GM04503 (cell line): ENCODE measurements at regions not wholly inside any gene's neighbourhood (a gene's known extent, or its start where the extent isn't known, plus 50 kb on each side); places are given as distances from the start of the nearest gene placed in this dataset.
"Not testable (repeated sequence)": the region's sequence is repeated elsewhere in the genome, so short reads cannot be mapped to it uniquely, and the experiment has no call there.

Source experiments
- DNase-seq: peaks from one replicate; pipeline ENCODE4 v3.0.0-alpha.2; 2012; ENCODE audit warnings: low read depth

DNA sequence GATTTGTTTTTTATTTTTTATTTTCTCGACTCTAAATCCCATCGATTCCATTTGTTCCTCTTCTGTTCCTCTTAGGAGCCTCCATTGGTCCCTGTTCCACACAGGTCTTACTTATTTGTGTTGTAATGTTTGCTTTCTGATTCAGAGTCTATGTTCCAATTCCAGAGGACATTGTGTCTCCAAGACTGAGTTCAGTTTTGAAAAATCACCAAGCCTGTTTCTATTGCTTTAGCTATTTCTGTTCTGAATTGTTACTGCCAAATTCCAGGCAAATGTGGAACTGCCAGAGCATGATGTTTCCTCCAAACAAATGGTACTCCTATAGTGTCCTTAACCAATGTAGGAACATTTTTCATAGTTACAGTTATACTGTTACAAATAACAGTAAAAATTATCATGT lies 270.9 kb upstream of the SPTLC3 start:
- DNase-seq: no peak

DNA sequence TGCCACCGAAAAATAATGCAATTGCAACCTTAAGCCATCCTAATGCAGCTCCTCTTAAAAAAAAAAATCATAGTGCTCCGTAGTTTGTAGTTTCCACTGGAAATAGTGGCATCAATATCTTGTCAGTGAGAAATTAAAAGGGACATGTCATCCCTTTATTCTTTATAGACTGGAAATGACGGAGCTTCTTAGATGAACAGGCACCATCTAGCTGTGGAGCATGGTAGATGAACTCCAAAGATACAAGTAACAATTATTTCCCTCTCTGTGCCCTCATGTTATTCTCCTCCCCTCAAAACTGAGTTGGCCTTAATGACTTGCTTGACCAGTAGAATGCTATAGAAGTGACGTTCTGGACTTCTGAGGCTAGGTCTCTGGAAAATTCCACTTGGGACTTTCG lies 268.1 kb upstream of the SPTLC3 start:
- no peak for DNase-seq

DNA sequence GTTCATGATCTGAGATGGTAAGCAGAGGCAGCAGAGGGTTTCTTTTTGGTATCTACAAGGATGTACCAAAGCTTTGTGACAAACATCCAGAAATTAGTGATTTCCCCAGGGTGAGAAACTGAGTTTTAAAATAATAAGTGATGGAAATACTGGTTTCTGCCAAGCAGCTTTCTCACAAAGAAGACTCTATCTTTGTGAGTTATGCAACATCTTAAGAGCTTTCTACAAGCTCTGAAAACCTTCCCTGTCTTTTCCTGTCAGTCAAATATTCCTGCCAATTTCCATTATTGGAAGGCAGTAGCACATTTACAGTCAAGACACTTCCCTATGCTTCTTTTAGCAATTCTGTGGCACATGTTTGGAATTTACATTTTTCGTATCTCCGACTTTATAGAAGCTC lies 264.7 kb upstream of the SPTLC3 start:
- DNase-seq: no peak

DNA sequence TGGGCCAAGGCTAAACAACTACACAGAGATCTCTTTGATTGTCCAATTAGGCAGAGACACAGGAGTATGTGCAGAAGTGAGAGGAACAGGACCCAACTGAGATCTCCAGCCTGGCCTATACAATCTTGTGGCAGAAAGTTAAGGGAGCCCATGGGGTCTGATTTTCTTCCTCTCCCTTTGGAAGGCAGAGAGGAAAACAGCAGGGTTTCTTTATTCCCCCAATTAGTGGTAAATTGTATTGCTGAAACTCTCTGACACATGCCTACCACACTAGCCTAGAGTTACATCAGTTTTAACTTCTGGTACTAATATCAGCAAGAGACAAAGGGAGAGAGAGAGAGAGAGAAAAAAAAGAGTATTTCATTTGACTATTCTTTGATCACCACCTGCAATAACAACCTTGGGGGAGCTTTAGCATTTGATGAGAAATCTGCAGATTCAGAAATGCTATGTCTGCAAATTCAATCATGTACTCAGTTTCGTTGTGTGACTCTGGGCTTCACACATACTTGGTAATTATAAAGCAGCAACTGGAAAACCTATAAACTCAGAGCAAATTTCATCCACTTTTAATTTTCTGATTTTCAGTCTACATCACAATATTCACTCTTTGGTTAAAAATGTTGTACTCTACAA lies 260.3 kb upstream of the SPTLC3 start:
- DNase-seq: no peak

DNA sequence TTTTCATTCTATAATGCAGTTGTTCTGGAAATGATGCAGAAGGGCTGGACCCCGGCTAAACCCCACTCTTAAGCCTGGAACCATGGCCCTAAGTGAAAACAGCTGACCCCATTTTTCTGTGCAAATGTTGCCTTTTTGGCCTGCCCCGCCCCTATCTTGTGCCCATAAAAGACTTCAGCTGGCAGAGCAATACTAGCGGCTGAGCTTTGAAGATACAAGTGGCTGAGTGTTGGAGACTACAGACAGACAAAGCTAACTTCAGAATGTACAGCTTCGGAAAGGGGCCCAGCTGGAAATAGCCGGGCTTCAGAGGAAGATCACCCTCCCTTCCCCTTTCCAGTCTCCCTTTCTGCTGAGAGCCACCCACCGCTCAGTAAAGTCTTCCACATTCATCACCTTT lies 258.6 kb upstream of the SPTLC3 start:
- DNase-seq: no peak

DNA sequence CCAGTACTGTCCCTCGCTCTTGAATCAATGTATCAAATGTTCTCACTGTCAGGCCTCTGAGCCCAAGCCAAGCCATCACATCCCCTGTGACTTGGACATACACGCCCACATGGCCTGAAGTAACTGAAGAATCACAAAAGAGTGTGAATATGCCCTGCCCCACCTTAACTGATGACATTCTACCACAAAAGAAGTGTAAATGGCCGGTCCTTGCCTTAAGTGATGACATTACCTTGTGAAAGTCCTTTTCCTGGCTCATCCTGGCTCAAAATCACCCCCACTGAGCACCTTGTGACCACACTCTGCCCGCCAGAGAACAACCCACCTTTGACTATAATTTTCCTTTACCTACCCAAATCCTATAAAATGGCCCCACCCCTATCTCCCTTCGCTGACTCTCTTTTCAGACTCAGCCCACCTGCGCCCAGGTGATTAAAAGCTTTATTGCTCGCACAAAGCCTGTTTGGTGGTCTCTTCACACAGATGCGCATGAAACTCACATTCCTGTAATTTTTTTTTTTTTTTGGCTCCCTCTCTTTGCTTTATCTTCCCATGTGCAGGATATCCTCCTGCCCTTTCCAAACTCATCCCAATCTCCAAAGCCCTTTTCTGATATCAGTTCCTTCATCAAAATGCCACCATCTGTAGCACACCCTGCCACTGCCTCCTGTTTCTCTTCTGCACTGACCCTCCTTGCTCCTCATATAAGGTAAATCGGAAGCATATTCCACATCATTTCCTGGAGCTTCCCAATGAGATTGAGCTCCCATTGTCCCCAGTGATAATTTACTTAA lies 255.7 kb upstream of the SPTLC3 start:
- DNase-seq: not testable (repeated sequence)

DNA sequence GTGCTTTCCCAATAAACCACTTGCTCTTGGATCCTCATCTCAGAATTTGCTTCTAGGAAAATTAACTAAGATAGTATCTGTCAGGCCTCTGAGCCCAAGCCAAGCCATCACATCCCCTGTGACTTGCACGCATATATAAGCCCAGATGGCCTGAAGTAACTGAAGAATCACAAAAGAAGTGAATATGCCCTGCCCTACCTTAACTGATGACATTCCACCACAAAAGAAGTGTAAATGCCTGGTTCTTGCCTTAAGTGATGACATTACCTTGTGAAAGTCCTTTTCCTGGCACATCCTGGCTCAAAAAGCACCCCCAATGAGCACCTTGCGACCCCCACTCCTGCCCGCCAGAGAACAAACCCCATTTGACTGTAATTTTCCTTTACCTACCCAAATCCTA lies 255.0 kb upstream of the SPTLC3 start:
- DNase-seq: not testable (repeated sequence)

DNA sequence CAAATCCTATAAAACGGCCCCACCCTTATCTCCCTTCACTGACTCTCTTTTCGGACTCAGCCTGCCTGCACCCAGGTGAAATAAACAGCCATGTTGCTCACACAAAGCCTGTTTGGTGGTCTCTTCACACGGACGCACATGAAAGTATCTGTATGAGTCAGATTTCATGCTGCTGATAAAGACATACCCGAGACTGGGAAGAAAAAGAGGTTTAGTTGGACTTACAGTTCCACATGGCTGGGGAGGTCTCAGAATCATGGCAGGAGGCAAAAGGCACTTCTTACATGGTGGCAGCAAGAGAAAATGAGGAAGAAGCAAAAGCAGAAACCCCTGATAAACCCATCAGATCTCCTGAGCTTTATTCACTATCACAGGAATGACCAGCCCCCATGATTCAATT lies 249.3 kb upstream of the SPTLC3 start:
- DNase-seq: not testable (repeated sequence)

DNA sequence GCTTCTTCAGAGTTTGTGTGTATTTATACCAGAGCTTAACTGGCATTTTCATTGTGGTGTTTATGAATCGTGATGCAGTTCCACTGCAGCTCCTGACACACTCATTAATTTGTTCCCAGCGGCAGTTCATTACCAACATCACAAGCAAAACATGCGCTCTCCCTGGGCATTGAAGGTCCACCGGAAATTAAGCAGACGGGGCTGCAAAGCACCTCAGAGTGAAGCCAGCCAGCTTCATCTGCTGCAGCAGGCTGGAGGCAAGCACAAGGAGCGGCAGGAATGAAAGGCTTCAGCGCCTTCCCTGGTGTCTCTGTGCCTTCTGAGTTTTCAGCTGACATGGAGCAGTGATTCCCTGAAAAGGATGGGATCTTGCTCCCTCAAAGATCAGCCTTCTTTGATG lies 246.0 kb upstream of the SPTLC3 start:
- no peak for DNase-seq

DNA sequence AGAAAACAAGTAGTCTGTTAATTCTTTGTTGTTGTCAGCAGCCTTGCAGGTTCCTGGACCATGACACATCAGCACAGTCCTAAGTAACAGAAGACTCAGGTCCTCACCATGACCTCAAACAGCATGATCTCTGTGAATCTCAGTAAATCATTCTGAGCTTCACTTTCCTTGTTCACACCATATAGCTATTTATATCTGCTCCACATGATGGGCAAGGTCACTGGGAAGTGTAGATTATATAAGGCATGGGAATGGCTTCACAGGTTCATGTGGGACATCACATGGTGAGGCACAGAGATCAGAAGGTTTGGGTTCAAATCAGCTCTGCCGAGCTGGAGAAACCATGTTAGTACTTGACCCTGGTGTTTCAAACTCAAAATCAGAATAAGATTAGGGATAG lies 245.4 kb upstream of the SPTLC3 start:
- no peak for DNase-seq

DNA sequence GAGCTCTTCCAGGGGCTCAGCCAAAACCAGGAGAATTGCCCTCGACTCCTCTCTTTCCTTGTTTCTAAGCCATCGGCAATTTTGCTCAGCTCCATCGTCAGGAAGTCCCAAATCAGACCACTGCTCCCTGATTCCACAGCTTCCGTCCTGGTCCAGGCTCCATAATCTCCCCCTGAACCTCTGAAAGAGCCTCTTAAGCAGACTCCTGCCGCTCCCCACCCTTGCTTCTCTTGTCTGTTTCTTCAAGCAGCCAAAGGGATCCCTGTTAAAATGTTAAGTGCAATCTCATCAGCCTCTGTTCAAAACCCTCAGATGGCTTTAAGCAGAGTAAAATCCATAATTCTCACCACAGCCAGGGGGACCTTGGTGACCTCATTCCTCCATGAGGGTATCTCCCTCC lies 244.7 kb upstream of the SPTLC3 start:
- no peak for DNase-seq

DNA sequence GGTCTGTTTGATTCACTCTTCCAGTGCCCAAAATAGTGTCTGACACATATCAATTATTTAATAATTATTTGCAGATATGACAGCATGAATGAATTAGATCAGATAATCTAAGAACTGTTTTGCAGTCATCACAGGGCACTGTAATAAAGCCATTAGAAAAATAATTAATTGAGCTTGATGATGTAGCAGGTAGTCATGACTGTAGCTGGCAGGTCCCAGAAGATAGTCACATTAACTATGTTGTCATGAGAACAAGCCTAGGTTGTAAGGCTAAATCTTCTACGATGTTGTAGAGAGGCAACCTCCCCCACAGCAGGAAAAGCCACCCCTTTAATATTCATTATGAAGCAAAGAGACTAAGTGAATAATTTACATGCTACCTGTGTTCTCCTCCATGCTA lies 243.9 kb upstream of the SPTLC3 start:
- no peak for DNase-seq

DNA sequence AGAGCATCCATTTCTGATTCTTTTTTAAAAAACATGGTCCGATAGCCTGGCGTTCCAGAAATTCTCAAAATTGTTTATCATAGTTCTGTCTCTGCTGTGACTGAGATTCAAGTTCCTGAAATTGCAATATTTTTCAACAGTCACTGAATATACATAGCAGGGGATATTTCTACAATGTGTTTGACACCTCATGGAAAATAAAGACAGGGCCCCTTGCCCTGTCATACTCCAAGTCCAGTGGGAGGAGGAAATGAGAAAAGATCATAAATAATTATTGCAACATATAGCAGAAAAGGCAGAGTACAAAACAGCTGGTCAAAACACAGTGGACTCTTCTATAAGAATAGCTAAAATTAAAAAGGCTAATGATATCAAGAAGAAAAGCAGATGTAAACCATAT lies 234.8 kb upstream of the SPTLC3 start:
- DNase-seq: no peak

DNA sequence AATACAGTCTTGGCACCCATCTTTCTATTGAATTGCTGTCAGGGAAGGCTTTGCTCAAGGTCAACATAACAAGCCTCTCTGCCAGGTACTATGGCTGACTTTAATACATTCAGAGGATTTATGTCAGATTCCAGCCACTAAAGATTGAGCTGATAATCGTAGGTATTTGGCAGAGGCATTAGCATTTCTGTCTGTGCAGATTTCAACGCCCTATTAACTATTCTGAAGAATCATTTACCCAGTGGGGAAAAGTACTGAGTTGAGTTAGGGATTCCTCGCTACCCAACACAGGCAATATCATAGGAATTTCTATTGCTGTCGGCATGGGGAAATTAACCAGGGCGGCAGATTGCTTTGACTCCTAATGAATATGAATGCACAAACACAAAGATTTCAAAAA lies 233.7 kb upstream of the SPTLC3 start:
- no peak for DNase-seq

DNA sequence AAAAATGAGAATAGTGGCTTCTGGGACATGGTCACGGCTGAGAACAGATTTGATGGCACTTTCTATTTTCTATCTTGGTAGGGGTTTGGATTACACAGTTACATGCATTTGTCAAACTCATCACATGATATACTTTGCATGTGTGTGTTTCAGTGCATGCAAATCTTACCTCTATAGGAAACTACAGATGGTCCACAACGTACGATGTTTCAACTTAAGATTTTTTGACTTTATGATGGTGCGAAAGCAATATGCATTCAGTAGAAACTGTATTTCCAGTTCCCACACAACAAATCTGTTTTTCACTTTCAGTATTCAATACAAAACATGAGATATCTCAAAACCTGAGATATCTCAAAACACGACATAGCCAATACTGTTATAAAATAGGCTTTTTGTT lies 231.8 kb upstream of the SPTLC3 start:
- DNase-seq: no peak

DNA sequence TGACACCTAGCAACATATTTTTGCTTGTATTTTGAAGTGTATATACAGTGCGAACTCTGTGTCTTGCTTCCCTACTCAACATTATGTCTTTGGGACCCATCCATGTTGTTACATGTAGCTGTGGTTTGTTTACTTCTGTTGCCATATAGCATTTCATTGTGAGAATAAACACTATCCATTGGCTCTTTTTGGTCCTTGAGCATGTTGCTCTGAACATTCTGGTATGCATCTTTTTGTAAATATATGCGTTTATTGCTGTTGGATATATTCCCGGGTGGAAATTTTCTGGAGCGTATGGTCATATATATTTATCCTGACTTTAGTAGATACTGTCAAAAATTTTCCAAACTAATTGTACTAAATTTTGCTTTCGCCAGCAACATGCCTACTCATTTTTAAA lies 222.5 kb upstream of the SPTLC3 start:
- DNase-seq: no peak

DNA sequence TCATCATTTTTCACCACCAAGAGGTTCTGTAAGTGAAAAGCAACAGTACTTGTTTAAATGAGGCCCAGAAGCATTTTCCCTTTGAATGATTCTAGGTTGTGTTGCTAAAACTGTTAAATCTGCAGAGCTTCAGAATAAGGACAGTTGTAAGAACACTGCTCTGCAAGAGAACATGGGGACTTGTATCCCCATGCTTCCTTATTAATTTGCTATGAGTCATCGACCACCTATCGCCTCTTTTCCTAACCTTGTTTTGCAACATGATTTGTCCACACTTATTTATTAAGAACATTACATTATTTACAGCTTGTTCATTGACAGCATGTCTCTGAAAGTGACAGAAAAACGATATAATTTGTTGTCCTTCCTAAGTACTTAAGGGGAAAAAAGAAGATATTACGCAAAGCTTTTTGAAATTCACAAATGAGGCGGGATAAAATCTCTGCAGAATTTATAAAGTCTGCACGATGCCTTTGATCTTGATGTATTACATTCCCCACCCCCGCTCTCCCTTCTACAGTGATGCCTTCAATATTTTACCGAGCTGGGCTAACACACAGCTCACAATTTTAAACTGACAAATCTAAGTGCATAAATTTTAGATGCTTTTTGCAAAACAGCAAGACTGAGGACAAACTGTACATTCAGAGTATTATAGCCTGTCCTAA lies 220.0 kb upstream of the SPTLC3 start:
- DNase-seq: no peak

DNA sequence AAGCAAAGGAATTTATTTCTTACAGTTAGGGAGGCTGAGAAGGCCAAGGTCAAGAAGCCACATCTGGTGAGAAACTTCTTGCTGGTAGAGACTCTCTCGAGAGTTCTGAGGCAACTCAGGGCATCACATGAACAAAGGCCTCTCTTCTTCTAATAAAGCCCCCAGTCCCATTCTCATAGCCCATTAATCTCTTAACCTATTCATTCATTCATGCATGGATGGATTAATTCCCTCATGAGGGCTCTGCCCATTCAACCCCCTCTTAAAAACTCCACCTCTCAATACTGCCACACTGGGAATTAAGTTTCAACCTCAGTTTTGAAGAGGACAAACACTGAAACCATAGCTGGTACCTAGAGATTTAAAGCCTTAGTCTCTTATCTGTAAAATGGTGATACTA lies 217.9 kb upstream of the SPTLC3 start:
- DNase-seq: no peak

DNA sequence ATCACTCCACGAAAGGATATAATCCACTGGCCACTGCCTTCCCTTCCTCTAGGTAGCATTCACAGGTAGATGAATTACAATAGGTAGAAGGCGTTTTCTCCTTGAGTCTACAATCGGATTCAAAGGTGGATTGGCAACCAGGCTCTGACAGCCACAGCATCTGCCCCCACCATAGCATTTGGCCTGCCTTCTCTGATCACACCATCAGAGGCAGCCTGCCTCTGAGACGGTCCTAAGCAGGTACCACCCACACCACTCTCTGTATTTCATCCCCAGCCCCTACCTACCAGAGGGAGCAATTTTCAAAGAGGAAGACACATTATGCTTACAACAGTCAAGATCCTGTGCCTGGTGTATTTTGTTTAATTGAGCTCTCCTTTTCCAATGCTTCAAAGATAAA lies 210.5 kb upstream of the SPTLC3 start:
- no peak for DNase-seq

DNA sequence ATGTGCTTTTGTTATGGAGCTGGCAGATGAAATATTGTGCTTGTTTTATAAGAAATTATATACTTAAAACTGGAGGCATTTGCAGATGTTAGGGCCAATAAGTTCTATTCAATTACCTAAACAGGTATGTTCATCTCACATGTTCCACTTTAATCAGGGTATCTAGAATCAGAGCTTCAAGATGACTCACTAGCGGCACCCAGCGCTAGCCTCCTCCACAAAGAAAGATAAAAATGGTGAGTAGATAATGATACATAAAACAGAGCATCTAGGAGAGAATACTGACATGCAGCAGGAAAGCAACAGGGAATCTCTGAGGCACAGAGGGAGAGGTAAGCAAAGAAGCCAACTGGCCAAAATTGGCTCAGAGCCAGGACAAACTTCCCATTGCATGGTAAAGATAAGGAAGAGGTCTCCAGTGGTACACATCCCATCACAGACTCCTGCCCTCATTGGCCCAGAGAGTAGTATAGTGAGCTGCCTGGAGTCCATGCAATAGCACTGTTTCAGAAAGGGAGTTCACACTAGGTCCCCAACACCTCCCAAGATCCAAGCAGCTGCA lies 200.7 kb upstream of the SPTLC3 start:
- DNase-seq: no peak

DNA sequence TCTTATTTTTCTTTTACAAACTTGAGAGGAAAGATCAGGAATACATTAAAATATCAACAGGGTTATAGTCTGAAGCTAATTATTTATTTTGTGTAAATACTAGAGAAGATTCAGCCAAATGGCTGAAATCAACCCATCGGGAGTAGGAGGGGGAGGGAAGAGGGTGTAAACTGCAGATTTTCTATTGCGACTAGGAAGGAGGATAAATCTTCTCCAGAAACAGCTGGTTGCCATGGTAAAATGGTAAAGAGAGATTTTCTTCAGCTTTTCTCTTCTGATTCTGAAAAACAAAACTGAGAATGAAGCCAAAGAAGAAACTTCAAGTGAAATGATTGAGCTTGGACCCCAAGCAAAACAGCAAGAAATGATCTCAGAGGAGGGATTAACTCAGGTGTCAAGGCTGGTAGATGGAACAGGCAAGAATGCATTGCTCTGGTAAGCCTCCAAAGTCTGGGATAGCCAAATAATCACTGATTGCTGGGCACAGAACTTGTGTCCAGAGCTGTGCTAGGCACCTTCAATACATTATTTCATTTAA lies 193.5 kb upstream of the SPTLC3 start:
- DNase-seq: no peak

DNA sequence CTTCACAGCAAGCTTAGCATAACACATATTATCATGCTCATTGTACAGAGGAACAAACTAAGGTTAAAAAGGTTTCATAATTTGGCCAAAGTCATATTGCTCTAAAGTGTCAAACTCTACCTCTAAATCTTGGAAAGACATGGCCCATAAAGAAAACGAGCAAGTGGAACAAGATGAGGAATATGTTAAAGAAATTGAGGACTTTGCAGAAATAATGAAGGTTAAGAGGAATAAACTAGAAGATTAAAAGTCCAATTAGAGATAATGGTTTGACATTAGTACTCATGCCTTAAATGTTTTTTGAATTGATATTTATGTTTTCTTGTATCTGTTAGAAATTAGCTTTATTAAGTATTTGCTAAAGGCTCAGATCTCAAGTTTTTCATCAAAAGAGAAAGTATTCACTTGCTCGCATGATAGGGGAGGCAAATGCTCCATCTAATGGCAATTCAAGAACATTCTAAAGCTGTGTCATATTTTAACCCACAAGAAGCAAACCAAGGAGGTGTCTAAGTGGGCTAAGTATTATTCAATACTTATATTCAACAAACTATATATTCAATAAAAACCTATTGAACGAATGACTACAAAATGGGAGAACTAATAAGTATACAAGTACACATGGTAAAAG lies 192.9 kb upstream of the SPTLC3 start:
- DNase-seq: no peak
